Keratinocyte (primary cell): ENCODE measurements at regions not wholly inside any gene's neighbourhood (a gene's known extent, or its start where the extent isn't known, plus 50 kb on each side); places are given as distances from the start of the nearest gene placed in this dataset.

Experiments used
- DNase-seq: peaks from one replicate; pipeline ENCODE4 v3.0.0-alpha.2; 2011; ENCODE audit warnings: low read depth, missing footprints, low spot score
- FAIRE-seq: peaks from 2 replicates; lab custom pipeline; 2011; peaks lifted over from hg19 to GRCh38; lab: Jason Lieb, UNC
- H2AFZ ChIP-seq: 2 replicates; pipeline ENCODE4 v1.6.0; 2012; ENCODE audit warnings: low read length, control low read depth, inconsistent platforms; ENCODE audit not compliant: control insufficient read depth
- H3K27ac ChIP-seq: 2 replicates; pipeline ENCODE4 v1.5.1; 2011; ENCODE audit warnings: low read length; ENCODE audit not compliant: control insufficient read depth, insufficient read depth
- H3K27me3 ChIP-seq: 3 replicates; pipeline ENCODE4 v1.6.0; 2011; ENCODE audit warnings: low read length; ENCODE audit not compliant: control insufficient read depth, insufficient read depth; ENCODE audit errors: extremely low read depth
- H3K36me3 ChIP-seq, 2 experiments: 2 replicates in 1 of 2; 3 replicates in 1 of 2; pipeline ENCODE4 v1.5.1; 2011; ENCODE audit warnings: low read length in 2 of 2, mild to moderate bottlenecking in 1 of 2; ENCODE audit not compliant: control insufficient read depth in 2 of 2, insufficient read depth in 2 of 2; ENCODE audit errors: extremely low read depth in 1 of 2
- H3K4me1 ChIP-seq: 3 replicates; pipeline ENCODE4 v1.5.1; 2011; ENCODE audit warnings: low read length; ENCODE audit not compliant: control insufficient read depth, insufficient read depth; ENCODE audit errors: extremely low read depth
- H3K4me2 ChIP-seq: 3 replicates; pipeline ENCODE4 v1.6.0; 2011; ENCODE audit warnings: low read depth, low read length; ENCODE audit not compliant: control insufficient read depth, insufficient read depth; ENCODE audit errors: extremely low read depth
- H3K4me3 ChIP-seq, 3 experiments: fragments of 200-600 bp in 1 of 3; sonication (generic) in 1 of 3; 2 replicates in 2 of 3; 3 replicates in 1 of 3; pipeline ENCODE4 v1.5.1; 2011 to 2016; ENCODE audit warnings: low read length in 3 of 3, mild to moderate bottlenecking in 3 of 3, control low read depth in 2 of 3, inconsistent platforms in 1 of 3, low read depth in 1 of 3, mixed read lengths in 1 of 3, mixed run types in 1 of 3, moderate library complexity in 1 of 3; ENCODE audit not compliant: control insufficient read depth in 2 of 3, insufficient read depth in 2 of 3; ENCODE audit errors: extremely low read depth in 1 of 3
- H3K79me2 ChIP-seq: 2 replicates; pipeline ENCODE4 v1.6.0; 2012; ENCODE audit warnings: low read length; ENCODE audit not compliant: control insufficient read depth, insufficient read depth
- H3K9ac ChIP-seq: 3 replicates; pipeline ENCODE4 v1.6.0; 2011; ENCODE audit warnings: low read length; ENCODE audit not compliant: control insufficient read depth, insufficient read depth; ENCODE audit errors: extremely low read depth
- H3K9me1 ChIP-seq: 3 replicates; pipeline ENCODE4 v1.6.0; 2011; ENCODE audit warnings: low read length; ENCODE audit not compliant: control insufficient read depth, insufficient read depth; ENCODE audit errors: extremely low read depth
- H3K9me3 ChIP-seq: 2 replicates; pipeline ENCODE4 v1.5.1; 2012; ENCODE audit warnings: low read depth, low read length; ENCODE audit not compliant: control insufficient read depth
- H4K20me1 ChIP-seq: 3 replicates; pipeline ENCODE4 v1.6.0; 2011; ENCODE audit warnings: low read length; ENCODE audit not compliant: control insufficient read depth, insufficient read depth; ENCODE audit errors: extremely low read depth
- EZH2 ChIP-seq: IDR thresholded peaks from one replicate; pipeline ENCODE4 v1.6.1; 2012; ENCODE audit warnings: inconsistent platforms, mild to moderate bottlenecking, low read length, moderate library complexity
- dilution Hi-C: fragments of 300-500 bp; cut with MboI; formaldehyde crosslinking; loops from one replicate; pipeline ENCODE4 v1.7.0; 2020; ENCODE audit warnings: low sequenced_read_pairs; ENCODE audit not compliant: extremely low pct_ligation_motif_present
- TF ChIP-seq, protein P1 (sequence below), 3 experiments: IDR thresholded peaks in 1 of 3; conservative IDR thresholded peaks in 1 of 3; optimal IDR thresholded peaks in 1 of 3; 2 replicates in 2 of 3; 3 replicates in 1 of 3; pipeline versions ENCODE3 to v1.5.1; 2011; ENCODE audit warnings: low read length in 3 of 3, mild to moderate bottlenecking in 3 of 3, moderate library complexity in 2 of 3, control low read depth in 1 of 3, inconsistent platforms in 1 of 3; ENCODE audit not compliant: insufficient read depth in 2 of 3; ENCODE audit errors: extremely low read depth in 1 of 3

DNA sequence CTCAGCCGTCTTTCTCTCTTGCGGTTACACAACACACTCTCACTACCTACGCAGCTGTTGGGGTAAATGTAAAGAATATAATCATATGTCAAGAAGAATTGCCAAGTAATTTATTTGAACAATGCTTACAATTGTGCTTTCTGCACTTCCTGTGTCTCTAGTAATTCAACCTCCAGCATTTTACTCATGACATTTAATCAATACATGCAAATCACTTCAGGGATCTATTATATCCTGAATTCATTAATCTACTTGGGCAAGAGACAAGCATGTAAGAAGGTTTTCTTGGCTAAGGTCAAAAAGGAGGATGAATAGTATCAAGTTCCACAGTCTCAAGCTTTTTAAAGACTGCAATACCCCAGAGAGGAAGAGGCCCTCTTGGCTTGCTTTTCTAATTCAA, 562.9 kb upstream of the ADARB2 start:
- no peaks in the 10 kb centered on the region for H3K9me1 ChIP-seq
- no peaks in the 10 kb centered on the region for H3K4me1 ChIP-seq
- no peak for TF ChIP-seq EZH2
- TF ChIP-seq, protein P1, sequence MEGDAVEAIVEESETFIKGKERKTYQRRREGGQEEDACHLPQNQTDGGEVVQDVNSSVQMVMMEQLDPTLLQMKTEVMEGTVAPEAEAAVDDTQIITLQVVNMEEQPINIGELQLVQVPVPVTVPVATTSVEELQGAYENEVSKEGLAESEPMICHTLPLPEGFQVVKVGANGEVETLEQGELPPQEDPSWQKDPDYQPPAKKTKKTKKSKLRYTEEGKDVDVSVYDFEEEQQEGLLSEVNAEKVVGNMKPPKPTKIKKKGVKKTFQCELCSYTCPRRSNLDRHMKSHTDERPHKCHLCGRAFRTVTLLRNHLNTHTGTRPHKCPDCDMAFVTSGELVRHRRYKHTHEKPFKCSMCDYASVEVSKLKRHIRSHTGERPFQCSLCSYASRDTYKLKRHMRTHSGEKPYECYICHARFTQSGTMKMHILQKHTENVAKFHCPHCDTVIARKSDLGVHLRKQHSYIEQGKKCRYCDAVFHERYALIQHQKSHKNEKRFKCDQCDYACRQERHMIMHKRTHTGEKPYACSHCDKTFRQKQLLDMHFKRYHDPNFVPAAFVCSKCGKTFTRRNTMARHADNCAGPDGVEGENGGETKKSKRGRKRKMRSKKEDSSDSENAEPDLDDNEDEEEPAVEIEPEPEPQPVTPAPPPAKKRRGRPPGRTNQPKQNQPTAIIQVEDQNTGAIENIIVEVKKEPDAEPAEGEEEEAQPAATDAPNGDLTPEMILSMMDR (optimal IDR thresholded peaks at IDR 0.05 in 1 of 3, IDR thresholded peaks at IDR 0.05 in 1 of 3, conservative IDR thresholded peaks at IDR 0.05 in 1 of 3; ENCODE audit: extremely low read depth in 1 of 3, insufficient read depth in 2 of 3, low read length in 3 of 3), result no peak
- H3K9me3 ChIP-seq, result peaks cover under 1% of the 10 kb centered on the region
- no peaks in the 10 kb centered on the region for H3K27me3 ChIP-seq
- FAIRE-seq (no peak), DNase-seq (no peak)
- H3K4me2 ChIP-seq, result no peak overlapping the region
- H3K9ac ChIP-seq, result no peak overlapping the region
- H3K4me3 ChIP-seq, result no peak overlapping the region
- no peak overlapping the region for H3K27ac ChIP-seq
- no peak overlapping the region for H2AFZ ChIP-seq
- dilution Hi-C loops, result no loop called here
- no peaks in the 10 kb centered on the region for H3K79me2 ChIP-seq
- no peaks in the 10 kb centered on the region for H3K36me3 ChIP-seq
- no peaks in the 10 kb centered on the region for H4K20me1 ChIP-seq

DNA sequence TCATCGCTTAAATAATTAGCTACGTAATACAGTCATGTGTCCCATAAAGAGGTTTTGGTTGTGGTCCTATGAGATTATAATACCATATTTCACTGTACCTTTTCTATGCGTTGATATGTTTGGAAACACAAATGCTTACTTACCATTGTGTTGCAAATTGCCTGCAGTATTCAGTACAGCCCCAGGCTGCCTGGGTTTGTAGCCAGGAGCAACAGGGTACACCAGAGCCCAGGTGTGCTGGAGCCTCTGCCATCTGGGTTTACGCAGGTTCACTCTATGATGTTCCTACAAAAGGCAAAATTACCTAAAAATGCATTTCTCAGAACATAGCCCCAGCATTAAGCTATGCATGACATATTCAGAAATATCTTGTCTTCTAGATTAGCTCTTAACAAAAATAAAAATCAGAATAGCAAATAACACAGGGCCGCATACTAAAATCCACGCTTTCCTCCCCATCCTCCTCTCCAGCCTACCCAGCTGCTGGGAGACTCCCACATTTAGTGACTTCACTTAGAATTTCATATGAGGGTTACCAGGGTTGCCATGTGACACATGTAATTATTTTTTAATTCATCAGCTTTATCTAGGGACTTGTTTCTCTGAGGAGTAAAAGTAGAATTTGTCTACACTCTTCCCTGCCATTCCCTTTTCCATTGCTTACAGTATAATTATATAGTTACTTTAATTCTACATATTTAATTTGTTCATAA, 559.0 kb upstream of the ADARB2 start:
- Histone ChIP-seq H3K4me1 (no peaks in the 10 kb centered on the region), H3K27me3 (no peaks in the 10 kb centered on the region), H3K9me3 (no peaks in the 10 kb centered on the region), H3K4me2 (no peak overlapping the region), H3K27ac (no peak overlapping the region), H4K20me1 (no peaks in the 10 kb centered on the region), H3K4me3 (no peak overlapping the region), H3K9me1 (no peaks in the 10 kb centered on the region), H2AFZ (no peak overlapping the region), H3K79me2 (no peaks in the 10 kb centered on the region), H3K36me3 (no peaks in the 10 kb centered on the region), H3K9ac (no peak overlapping the region)
- TF ChIP-seq, protein P1 (optimal IDR thresholded peaks at IDR 0.05 in 1 of 3, IDR thresholded peaks at IDR 0.05 in 1 of 3, conservative IDR thresholded peaks at IDR 0.05 in 1 of 3; ENCODE audit: extremely low read depth in 1 of 3, insufficient read depth in 2 of 3, low read length in 3 of 3), result no peak
- TF ChIP-seq EZH2, result no peak
- dilution Hi-C loops, result no loop called here
- FAIRE-seq (no peak), DNase-seq (no peak)
